Cardiac muscle cell (in vitro differentiated cells and primary cell): ENCODE measurements at regions not wholly inside any gene's neighbourhood (a gene's known extent, or its start where the extent isn't known, plus 50 kb on each side); places are given as distances from the start of the nearest gene placed in this dataset.

Source experiments
- DNase-seq, 2 donors: peaks; one replicate each; pipeline versions ENCODE4 v3.0.0 to v3.0.0-alpha.2; 2010 to 2017; ENCODE audit warnings: low read depth in 1 of 2, low spot score in 1 of 2
- H3K27ac ChIP-seq: fragments of 200-600 bp; sonication (generic); 2 replicates; pipeline ENCODE4 v1.5.1; 2016
- H3K27me3 ChIP-seq: fragments of 200-600 bp; sonication (generic); 2 replicates; pipeline ENCODE4 v1.6.0; 2016; ENCODE audit warnings: control low read depth
- H3K36me3 ChIP-seq: fragments of 200-600 bp; sonication (generic); 2 replicates; pipeline ENCODE4 v1.5.1; 2016; ENCODE audit warnings: control low read depth
- H3K4me1 ChIP-seq: fragments of 200-600 bp; sonication (generic); 2 replicates; pipeline ENCODE4 v1.8.1; 2017; ENCODE audit warnings: low read depth, mild to moderate bottlenecking, mixed run types
- H3K4me3 ChIP-seq: fragments of 200-600 bp; sonication (generic); 2 replicates; pipeline ENCODE4 v1.5.1; 2016; ENCODE audit warnings: mild to moderate bottlenecking
- H3K9me3 ChIP-seq: fragments of 200-600 bp; sonication (generic); 2 replicates; pipeline ENCODE4 v1.5.1; 2017; ENCODE audit warnings: low read depth, mild to moderate bottlenecking, control low read depth
- TF ChIP-seq, protein P1 (sequence below): IDR thresholded peaks from 2 replicates; pipeline ENCODE4 v1.5.1; 2012; ENCODE audit warnings: low read depth, mild to moderate bottlenecking, low read length

DNA sequence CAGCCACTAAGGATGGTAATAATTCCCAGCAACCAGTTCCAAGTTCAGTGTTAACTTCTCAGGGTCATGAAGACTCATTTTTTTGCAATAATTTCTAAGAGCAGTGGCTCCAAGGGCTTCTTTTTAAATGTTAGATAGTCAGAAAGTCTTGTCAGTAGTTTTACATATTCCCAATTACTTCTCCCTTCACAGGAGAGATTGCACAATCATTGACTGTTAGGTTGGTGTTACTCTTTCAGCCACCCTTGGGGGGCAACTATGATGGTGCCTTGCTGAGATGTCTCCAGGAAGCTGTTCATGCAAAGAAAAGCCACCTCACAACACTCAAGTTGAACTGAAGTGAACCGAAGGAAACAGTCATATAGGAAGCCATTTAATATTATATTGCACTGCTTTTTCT is 127.9 kb upstream of the DOCK10 start:
- TF ChIP-seq, protein P1, sequence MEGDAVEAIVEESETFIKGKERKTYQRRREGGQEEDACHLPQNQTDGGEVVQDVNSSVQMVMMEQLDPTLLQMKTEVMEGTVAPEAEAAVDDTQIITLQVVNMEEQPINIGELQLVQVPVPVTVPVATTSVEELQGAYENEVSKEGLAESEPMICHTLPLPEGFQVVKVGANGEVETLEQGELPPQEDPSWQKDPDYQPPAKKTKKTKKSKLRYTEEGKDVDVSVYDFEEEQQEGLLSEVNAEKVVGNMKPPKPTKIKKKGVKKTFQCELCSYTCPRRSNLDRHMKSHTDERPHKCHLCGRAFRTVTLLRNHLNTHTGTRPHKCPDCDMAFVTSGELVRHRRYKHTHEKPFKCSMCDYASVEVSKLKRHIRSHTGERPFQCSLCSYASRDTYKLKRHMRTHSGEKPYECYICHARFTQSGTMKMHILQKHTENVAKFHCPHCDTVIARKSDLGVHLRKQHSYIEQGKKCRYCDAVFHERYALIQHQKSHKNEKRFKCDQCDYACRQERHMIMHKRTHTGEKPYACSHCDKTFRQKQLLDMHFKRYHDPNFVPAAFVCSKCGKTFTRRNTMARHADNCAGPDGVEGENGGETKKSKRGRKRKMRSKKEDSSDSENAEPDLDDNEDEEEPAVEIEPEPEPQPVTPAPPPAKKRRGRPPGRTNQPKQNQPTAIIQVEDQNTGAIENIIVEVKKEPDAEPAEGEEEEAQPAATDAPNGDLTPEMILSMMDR, result no peak
- no peak overlapping the region for H3K27ac ChIP-seq
- H3K27me3 ChIP-seq, result no peaks in the 10 kb centered on the region
- no peaks in the 10 kb centered on the region for H3K4me1 ChIP-seq
- H3K36me3 ChIP-seq, result no peaks in the 10 kb centered on the region
- DNase-seq, result no peak
- H3K4me3 ChIP-seq, result no peak overlapping the region
- H3K9me3 ChIP-seq, result no peaks in the 10 kb centered on the region

DNA sequence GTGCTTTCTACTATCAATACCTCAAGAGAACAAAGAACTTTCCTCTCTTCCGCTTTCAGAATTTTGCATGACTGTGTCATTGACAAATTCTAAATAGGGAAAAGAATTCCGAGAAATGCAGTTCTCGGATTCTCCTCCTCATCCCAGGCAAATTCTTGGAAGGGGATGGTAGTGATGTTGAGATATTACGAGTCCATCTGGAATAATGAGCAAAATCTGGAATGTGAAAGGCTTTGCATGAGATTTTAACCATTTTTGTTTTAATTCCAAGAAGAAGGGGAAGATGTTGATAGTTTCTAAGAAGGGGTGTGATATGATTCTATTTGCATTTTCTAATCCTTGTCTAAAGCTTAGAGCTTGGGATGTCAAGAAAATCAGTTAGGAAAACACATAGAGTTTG is 127.1 kb upstream of the DOCK10 start:
- Histone ChIP-seq H3K4me3 (no peak overlapping the region), H3K27ac (no peak overlapping the region), H3K36me3 (no peaks in the 10 kb centered on the region), H3K9me3 (no peaks in the 10 kb centered on the region), H3K4me1 (no peaks in the 10 kb centered on the region), H3K27me3 (no peaks in the 10 kb centered on the region)
- TF ChIP-seq, protein P1, result no peak
- no peak for DNase-seq

DNA sequence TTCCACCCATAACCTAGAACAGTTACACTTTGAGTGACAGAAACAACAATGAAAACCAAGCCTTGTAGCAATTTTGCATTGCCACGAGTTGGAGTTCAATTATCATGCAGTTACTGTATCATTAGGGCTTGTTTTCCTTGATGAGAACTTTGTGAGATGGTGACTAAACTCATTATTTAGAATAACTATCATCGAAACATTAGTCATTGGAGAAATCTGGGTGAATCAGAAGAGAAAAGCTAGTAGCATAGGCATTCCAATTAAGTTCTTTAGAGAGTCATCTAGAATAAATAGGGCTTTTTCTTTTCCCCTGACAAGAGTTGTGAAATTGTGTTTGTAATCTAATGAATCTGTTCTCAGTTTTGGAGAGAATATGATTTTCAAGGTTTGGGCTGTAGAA is 122.8 kb upstream of the DOCK10 start:
- DNase-seq, result no peak
- TF ChIP-seq, protein P1, result no peak

DNA sequence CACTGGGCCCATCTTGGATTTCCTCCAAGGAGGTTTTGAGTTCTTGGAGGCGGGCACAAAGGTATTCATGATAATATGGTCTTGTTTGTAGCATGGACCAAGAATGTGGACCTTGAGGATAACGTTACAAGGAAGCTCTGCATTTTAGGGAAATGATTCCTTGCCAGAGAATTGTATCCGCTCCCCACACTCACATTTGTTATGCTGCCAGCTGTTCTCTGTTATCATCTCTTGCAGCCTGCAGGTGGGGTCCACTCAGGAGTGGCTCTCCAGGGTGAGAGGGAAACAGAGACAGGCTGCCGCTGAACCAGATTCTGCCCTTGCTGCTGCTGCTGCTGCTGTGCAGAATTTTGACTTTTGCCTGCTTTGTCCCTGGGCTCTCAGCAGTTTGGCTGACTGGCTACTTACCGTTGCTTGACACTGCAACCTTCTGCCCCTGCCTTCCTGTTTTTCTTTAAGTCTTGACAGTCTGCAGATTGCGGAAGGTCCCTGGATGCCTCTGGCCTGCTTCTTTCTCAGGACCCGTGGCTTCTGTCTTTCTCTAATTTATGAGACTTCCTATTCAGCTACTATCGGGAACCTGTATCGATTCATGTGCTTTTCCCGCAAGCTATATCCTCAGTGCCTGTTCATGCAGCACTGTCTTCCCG is 122.3 kb upstream of the DOCK10 start:
- Histone ChIP-seq H3K36me3 (no peaks in the 10 kb centered on the region), H3K27ac (no peak overlapping the region), H3K9me3 (no peaks in the 10 kb centered on the region), H3K27me3 (no peaks in the 10 kb centered on the region), H3K4me3 (no peak overlapping the region), H3K4me1 (no peaks in the 10 kb centered on the region)
- TF ChIP-seq, protein P1, result no peak
- peak; percentile 2 to 3 for DNase-seq

More for the DNA sequence above, 122.8 kb upstream of the DOCK10 start:
- Histone ChIP-seq H3K9me3 (no peaks in the 10 kb centered on the region), H3K36me3 (no peaks in the 10 kb centered on the region), H3K4me3 (no peak overlapping the region), H3K27ac (no peak overlapping the region), H3K4me1 (no peaks in the 10 kb centered on the region), H3K27me3 (no peaks in the 10 kb centered on the region)

DNA sequence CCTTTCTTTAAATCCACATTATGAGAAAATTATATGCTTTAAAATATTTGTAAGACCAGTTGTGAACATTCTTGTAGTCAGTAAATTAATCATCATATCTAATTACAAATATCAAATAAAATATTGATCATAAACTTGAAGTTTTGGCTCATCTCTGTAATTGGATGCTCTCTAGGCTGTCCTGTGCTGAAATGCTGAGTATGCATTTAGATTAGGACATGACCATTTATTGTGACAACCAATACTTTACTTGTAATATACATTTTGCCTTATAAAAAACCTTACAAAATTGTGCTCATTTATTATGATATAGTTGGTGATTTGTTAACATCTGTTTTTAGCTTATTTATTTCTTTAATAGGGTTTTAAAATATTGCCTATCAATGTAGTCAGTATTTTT is 116.1 kb upstream of the DOCK10 start:
- no peak overlapping the region for H3K27ac ChIP-seq
- H3K36me3 ChIP-seq, result no peaks in the 10 kb centered on the region
- H3K9me3 ChIP-seq, result no peaks in the 10 kb centered on the region
- no peaks in the 10 kb centered on the region for H3K27me3 ChIP-seq
- no peak overlapping the region for H3K4me3 ChIP-seq
- no peak for DNase-seq
- TF ChIP-seq, protein P1, result no peak
- no peaks in the 10 kb centered on the region for H3K4me1 ChIP-seq
